Fibroblast of lung (primary cell): ENCODE measurements at regions not wholly inside any gene's neighbourhood (a gene's known extent, or its start where the extent isn't known, plus 50 kb on each side); places are given as distances from the start of the nearest gene placed in this dataset.
A peak's percentile ranks its signal among the peaks of the same experiment; 100 is the strongest.

Experiments used
- DNase-seq, 2 donors: peaks; one replicate each; pipeline versions ENCODE4 v3.0.0 to v3.0.0-alpha.2; 2010; ENCODE audit warnings: low read depth in 2 of 2
- H2AFZ ChIP-seq: 2 replicates; pipeline ENCODE4 v1.5.1; 2012; ENCODE audit warnings: low read length, control low read depth, inconsistent platforms
- H3K27ac ChIP-seq: 2 replicates; pipeline ENCODE4 v1.5.1; 2011; ENCODE audit warnings: low read length, control low read depth; ENCODE audit not compliant: insufficient read depth
- H3K27me3 ChIP-seq: 2 replicates; pipeline ENCODE4 v1.5.1; 2011; ENCODE audit warnings: mild to moderate bottlenecking, low read length; ENCODE audit not compliant: control insufficient read depth, insufficient read depth
- H3K36me3 ChIP-seq: 2 replicates; pipeline ENCODE4 v1.5.1; 2011; ENCODE audit warnings: low read length; ENCODE audit not compliant: control insufficient read depth, insufficient read depth
- H3K4me1 ChIP-seq: 2 replicates; pipeline ENCODE4 v1.5.1; 2011; ENCODE audit warnings: low read length; ENCODE audit not compliant: control insufficient read depth, insufficient read depth; ENCODE audit errors: extremely low read depth
- H3K4me2 ChIP-seq: 2 replicates; pipeline ENCODE4 v1.5.1; 2011; ENCODE audit warnings: low read length, control low read depth; ENCODE audit not compliant: insufficient read depth; ENCODE audit errors: extremely low read depth
- H3K4me3 ChIP-seq, 4 experiments: fragments of 200-600 bp in 1 of 4; sonication (generic) in 1 of 4; replicated peaks in 1 of 4; 2 replicates each; pipeline ENCODE4 v1.5.1; 2011 to 2016; ENCODE audit warnings: low read length in 4 of 4, low read depth in 3 of 4, mild to moderate bottlenecking in 3 of 4, control low read depth in 2 of 4, inconsistent platforms in 1 of 4, mixed read lengths in 1 of 4; ENCODE audit not compliant: insufficient read depth in 1 of 4; ENCODE audit errors: control extremely low read depth in 1 of 4
- H3K79me2 ChIP-seq: 2 replicates; pipeline ENCODE4 v1.5.1; 2012; ENCODE audit warnings: mild to moderate bottlenecking, low read length, inconsistent platforms; ENCODE audit not compliant: control insufficient read depth, insufficient read depth
- H3K9ac ChIP-seq: 2 replicates; pipeline ENCODE4 v1.5.1; 2011; ENCODE audit warnings: mild to moderate bottlenecking, low read length, control low read depth; ENCODE audit not compliant: insufficient read depth
- H3K9me3 ChIP-seq: 2 replicates; pipeline ENCODE4 v1.5.1; 2012; ENCODE audit warnings: low read depth, low read length; ENCODE audit not compliant: control insufficient read depth, insufficient read depth
- H4K20me1 ChIP-seq: 2 replicates; pipeline ENCODE4 v1.5.1; 2011; ENCODE audit warnings: low read length; ENCODE audit not compliant: control insufficient read depth, insufficient read depth; ENCODE audit errors: extremely low read depth
- EZH2 ChIP-seq: IDR thresholded peaks from 2 replicates; pipeline ENCODE4 v1.5.1; 2012; ENCODE audit warnings: low read length, control low read depth, mild to moderate bottlenecking; ENCODE audit errors: missing control alignments
- TF ChIP-seq, protein P1 (sequence below), 2 donors: IDR thresholded peaks in 1 of 2; conservative IDR thresholded peaks in 1 of 2; 1 replicate in 1 of 2; 2 replicates in 1 of 2; pipeline ENCODE4 v1.5.1; 2011 to 2012; ENCODE audit warnings: low read length in 2 of 2, control low read depth in 1 of 2, inconsistent platforms in 1 of 2, low read depth in 1 of 2, mild to moderate bottlenecking in 1 of 2

DNA sequence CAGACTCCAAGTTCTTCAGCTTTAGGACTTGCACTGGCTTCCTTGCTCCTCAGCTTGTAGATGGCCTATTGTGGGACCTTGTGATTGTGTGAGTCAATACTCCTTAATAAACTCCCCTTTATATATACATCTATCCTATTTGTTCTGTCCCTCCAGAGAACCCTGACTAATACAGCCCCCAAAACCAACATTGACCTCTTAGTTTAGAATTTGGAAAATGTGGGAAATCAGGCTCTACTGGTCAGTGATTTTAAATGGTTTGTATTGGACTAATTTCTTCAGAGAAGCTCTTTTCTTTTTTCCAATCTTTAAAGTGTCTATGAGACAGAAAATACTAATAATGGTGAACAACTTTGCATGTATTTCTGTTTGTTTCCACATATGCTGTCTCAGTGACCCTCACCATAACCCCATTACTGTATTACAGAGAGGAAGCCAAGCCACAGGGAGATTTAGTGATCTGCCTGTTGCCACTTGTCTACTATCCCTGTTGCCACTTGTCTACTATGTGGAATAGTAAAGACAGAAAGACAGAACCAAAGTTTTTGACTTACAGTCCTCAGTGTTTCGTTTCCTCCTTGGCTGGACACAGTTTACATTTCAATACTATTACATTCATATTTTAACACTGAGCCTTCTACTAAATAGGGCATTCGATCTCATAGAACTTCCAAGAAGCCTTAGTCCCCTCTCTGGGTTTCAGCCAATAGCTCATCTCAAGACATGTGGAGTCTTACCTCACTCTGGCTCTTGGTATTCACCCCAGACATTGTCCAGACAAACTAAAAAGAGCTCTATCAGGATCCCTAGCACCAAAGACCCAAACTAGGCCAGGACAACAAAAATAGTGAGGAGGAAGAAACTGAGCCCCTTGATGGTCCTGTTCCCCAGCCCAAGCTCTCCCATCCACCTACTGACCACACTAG, 121.0 kb downstream of the AKR1D1 start:
- no peak overlapping the region for H3K9ac ChIP-seq
- no peak overlapping the region for H3K4me3 ChIP-seq
- no peaks in the 10 kb centered on the region for H3K27me3 ChIP-seq
- no peaks in the 10 kb centered on the region for H3K9me3 ChIP-seq
- no peaks in the 10 kb centered on the region for H3K4me1 ChIP-seq
- no peaks in the 10 kb centered on the region for H3K36me3 ChIP-seq
- no peak overlapping the region for H3K4me2 ChIP-seq
- H3K27ac ChIP-seq, result no peak overlapping the region
- H4K20me1 ChIP-seq, result no peaks in the 10 kb centered on the region
- no peak overlapping the region for H2AFZ ChIP-seq
- DNase-seq, result no peak
- no peaks in the 10 kb centered on the region for H3K79me2 ChIP-seq
- TF ChIP-seq EZH2, result no peak
- TF ChIP-seq, protein P1, sequence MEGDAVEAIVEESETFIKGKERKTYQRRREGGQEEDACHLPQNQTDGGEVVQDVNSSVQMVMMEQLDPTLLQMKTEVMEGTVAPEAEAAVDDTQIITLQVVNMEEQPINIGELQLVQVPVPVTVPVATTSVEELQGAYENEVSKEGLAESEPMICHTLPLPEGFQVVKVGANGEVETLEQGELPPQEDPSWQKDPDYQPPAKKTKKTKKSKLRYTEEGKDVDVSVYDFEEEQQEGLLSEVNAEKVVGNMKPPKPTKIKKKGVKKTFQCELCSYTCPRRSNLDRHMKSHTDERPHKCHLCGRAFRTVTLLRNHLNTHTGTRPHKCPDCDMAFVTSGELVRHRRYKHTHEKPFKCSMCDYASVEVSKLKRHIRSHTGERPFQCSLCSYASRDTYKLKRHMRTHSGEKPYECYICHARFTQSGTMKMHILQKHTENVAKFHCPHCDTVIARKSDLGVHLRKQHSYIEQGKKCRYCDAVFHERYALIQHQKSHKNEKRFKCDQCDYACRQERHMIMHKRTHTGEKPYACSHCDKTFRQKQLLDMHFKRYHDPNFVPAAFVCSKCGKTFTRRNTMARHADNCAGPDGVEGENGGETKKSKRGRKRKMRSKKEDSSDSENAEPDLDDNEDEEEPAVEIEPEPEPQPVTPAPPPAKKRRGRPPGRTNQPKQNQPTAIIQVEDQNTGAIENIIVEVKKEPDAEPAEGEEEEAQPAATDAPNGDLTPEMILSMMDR (conservative IDR thresholded peaks at IDR 0.05 in 1 of 2, IDR thresholded peaks at IDR 0.05 in 1 of 2; ENCODE audit: low read depth in 1 of 2, low read length in 2 of 2), result no peak

DNA sequence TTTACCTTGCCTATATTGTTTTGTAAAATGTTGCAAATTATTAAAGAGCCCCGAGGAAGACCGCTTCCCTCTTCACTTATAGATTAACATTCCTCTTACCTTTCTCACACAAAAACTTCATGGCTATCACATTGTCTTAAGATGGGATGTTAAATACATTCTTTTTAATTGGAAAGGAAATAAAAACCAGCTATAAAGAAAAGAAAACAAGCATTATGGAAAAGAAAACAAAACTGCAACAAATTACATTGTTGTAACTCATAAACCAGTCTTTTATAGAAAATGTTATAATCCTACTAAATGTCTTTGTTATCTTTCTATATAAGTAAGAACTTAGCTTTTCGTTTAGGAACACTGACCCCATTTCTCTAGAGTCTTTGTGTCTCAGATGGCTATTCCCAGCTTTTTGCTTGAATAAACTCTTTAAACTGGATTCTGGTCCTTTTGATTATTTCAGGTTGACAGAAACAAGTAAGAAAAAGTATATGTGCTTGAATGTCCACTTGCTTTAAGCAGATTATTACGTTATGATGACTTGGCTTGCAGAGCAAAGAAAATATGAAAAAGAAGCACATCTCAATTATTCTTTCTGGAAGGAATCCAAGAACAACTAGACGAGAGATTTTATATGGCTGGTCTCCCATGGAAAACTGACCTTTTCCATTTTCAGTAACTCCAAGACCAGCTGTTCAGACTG, 128.2 kb downstream of the AKR1D1 start:
- Histone ChIP-seq H3K27me3 (no peaks in the 10 kb centered on the region), H4K20me1 (no peaks in the 10 kb centered on the region), H3K27ac (no peak overlapping the region), H3K9me3 (no peaks in the 10 kb centered on the region), H3K4me3 (no peak overlapping the region), H3K4me2 (no peak overlapping the region), H2AFZ (no peak overlapping the region), H3K9ac (no peak overlapping the region), H3K4me1 (no peaks in the 10 kb centered on the region), H3K79me2 (no peaks in the 10 kb centered on the region), H3K36me3 (no peaks in the 10 kb centered on the region)
- peak in 1 of 2 donors; percentile 9 for DNase-seq
- TF ChIP-seq, protein P1 (conservative IDR thresholded peaks at IDR 0.05 in 1 of 2, IDR thresholded peaks at IDR 0.05 in 1 of 2; ENCODE audit: low read depth in 1 of 2, low read length in 2 of 2), result no peak
- TF ChIP-seq EZH2, result no peak

DNA sequence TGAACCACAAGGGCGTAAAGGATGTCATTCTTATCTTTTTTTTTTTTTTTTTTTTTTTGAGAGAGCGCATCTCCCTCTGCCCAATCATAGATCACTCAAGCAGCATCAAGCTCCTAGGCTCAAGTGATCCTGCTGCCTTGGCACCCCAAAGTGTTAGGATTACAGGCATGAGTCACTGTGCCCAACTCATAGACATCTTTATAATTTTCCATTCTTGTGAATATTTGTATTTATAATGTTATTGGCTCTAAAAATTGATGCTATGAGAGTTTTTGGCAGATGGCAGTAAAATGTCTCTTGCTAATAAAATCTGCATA, 128.7 kb downstream of the AKR1D1 start:
- H4K20me1 ChIP-seq, result no peaks in the 10 kb centered on the region
- no peaks in the 10 kb centered on the region for H3K4me1 ChIP-seq
- no peak overlapping the region for H3K27ac ChIP-seq
- H3K9me3 ChIP-seq, result no peaks in the 10 kb centered on the region
- TF ChIP-seq, protein P1 (conservative IDR thresholded peaks at IDR 0.05 in 1 of 2, IDR thresholded peaks at IDR 0.05 in 1 of 2; ENCODE audit: low read depth in 1 of 2, low read length in 2 of 2), result no peak
- no peak for TF ChIP-seq EZH2
- H2AFZ ChIP-seq, result no peak overlapping the region
- no peak overlapping the region for H3K4me2 ChIP-seq
- no peak for DNase-seq
- H3K36me3 ChIP-seq, result no peaks in the 10 kb centered on the region
- H3K27me3 ChIP-seq, result no peaks in the 10 kb centered on the region
- H3K9ac ChIP-seq, result no peak overlapping the region
- no peak overlapping the region for H3K4me3 ChIP-seq
- no peaks in the 10 kb centered on the region for H3K79me2 ChIP-seq
